ENCODE measurements at regions not wholly inside any gene's neighbourhood (a gene's known extent, or its start where the extent isn't known, plus 50 kb on each side); places are given as distances from the start of the nearest gene placed in this dataset.

DNA sequence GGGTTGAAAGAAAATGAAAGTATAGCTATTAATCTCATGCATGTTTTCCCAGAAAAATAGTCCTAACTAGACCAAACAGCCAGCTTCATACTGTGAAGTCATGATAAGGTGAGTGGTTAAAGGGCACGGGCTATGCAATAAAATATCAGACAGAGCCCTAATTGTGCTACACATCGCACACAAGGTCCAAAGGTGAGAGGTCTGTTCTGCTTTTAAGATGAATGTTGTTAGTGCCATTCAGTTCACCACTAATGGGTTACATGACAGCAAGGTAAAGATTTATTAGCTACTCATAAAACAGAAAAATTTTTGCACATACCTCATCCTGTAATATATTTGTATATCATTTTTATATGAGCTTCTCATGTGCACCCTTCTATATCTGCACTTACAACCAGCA lies 105.0 kb upstream of the STK17B start:
- H3K4me3 ChIP-seq (ENCODE audit: low read length) = no peak overlapping the region
- TF ChIP-seq, protein P1, sequence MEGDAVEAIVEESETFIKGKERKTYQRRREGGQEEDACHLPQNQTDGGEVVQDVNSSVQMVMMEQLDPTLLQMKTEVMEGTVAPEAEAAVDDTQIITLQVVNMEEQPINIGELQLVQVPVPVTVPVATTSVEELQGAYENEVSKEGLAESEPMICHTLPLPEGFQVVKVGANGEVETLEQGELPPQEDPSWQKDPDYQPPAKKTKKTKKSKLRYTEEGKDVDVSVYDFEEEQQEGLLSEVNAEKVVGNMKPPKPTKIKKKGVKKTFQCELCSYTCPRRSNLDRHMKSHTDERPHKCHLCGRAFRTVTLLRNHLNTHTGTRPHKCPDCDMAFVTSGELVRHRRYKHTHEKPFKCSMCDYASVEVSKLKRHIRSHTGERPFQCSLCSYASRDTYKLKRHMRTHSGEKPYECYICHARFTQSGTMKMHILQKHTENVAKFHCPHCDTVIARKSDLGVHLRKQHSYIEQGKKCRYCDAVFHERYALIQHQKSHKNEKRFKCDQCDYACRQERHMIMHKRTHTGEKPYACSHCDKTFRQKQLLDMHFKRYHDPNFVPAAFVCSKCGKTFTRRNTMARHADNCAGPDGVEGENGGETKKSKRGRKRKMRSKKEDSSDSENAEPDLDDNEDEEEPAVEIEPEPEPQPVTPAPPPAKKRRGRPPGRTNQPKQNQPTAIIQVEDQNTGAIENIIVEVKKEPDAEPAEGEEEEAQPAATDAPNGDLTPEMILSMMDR (conservative IDR thresholded peaks at IDR 0.05; ENCODE audit: low read depth, low read length) = no peak

DNA sequence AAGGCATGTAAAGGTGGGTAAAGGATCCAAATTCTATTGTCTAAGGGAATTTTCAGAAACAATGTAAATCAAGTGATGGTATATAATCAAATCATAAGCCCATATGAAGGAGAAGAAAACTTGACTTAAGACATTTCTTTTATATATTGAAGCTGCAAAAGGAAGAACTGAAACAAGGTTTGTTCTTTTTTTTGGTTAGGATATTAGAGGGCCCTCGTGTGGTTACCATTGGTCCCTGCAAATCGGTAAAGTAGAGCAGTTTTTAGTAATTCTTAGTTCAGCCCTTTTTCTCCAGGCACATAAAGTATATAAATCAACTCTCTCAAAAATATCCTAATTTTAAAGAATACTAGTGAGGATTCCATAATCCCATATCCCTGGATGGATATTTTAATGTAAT lies 105.6 kb upstream of the STK17B start:
- no peak for DNase-seq (ENCODE audit: low read depth)
- TF ChIP-seq, protein P1 (conservative IDR thresholded peaks at IDR 0.05; ENCODE audit: low read depth, low read length) = peak; percentile 63

More for the DNA sequence above, 105.0 kb upstream of the STK17B start:
- no peak for DNase-seq (ENCODE audit: low read depth)

GRCh38 chr2:196278491-196278911 lies 107.1 kb upstream of the STK17B start:
- H3K4me3 ChIP-seq (ENCODE audit: low read length) = no peak overlapping the region
- TF ChIP-seq, protein P1 (conservative IDR thresholded peaks at IDR 0.05; ENCODE audit: low read depth, low read length) = no peak
- DNase-seq (ENCODE audit: low read depth) = peak; percentile 20

More for the DNA sequence above, 105.6 kb upstream of the STK17B start:
- no peak overlapping the region for H3K4me3 ChIP-seq (ENCODE audit: low read length)

GRCh38 chr2:196279541-196279940 lies 108.2 kb upstream of the STK17B start:
- TF ChIP-seq, protein P1 (conservative IDR thresholded peaks at IDR 0.05; ENCODE audit: low read depth, low read length) = no peak
- no peak for DNase-seq (ENCODE audit: low read depth)
- H3K4me3 ChIP-seq (ENCODE audit: low read length) = no peak overlapping the region

DNA sequence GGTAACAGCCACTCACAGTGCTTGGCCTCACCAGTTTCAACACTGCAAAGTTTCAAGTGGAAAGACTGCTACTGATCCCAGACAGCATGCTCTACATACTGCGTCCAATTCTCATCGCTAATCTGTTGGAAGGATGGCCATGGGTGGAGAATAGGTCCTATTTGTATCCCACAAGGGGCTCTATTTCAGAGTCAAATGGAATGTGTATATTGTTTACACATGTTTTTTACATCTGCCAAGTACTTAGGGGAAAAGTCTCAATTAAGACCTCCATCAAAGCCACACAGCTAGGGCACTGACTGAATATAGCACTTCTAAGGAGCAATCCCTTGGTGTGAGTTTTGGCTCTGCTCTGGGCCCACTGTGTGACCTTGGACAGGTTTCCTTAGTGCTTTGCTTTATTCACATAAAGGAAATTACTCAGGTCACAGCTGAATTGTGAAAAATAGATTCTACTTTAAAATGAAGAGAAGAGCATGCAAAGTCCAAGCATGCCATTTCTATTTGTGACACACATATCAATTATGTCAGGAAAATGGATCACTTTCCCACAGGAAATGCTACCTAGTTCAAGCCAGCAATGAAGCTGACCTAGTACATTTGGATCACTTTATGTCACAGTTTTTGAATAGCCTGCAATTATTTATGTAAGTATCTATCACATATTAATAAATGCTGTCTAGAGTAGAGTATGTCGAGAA lies 112.9 kb upstream of the STK17B start:
- H3K4me3 ChIP-seq (ENCODE audit: low read length) = no peak overlapping the region
- TF ChIP-seq, protein P1 (conservative IDR thresholded peaks at IDR 0.05; ENCODE audit: low read depth, low read length) = no peak
- no peak for DNase-seq (ENCODE audit: low read depth)

GRCh38 chr2:196284866-196285557 lies 113.6 kb upstream of the STK17B start:
- TF ChIP-seq, protein P1 (conservative IDR thresholded peaks at IDR 0.05; ENCODE audit: low read depth, low read length) = no peak

DNA sequence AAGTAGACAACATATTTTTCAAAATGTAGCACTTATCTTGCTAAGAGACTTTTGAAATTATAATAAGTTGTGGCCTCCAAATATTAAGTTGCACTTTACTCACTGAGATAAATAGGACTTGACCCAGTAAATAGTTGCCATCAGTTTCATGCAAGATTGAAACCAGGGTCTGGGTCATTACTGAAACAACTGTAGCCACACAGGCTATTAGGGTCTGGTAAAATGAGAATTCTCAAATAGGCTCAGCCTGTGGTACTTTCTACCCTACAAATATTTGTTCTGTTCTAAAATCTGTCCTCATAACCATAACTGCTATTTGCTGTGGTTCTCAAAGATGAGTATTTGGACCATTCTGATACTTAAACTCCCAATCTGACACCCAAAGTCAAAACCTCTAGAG lies 115.4 kb upstream of the STK17B start:
- TF ChIP-seq, protein P1 (conservative IDR thresholded peaks at IDR 0.05; ENCODE audit: low read depth, low read length) = no peak
- H3K4me3 ChIP-seq (ENCODE audit: low read length) = no peak overlapping the region
- DNase-seq (ENCODE audit: low read depth) = no peak

More at GRCh38 chr2:196284866-196285557, 113.6 kb upstream of the STK17B start:
- H3K4me3 ChIP-seq (ENCODE audit: low read length) = no peak overlapping the region
- no peak for DNase-seq (ENCODE audit: low read depth)
